K562 (cell line): ENCODE measurements at regions not wholly inside any gene's neighbourhood (a gene's known extent, or its start where the extent isn't known, plus 50 kb on each side); places are given as distances from the start of the nearest gene placed in this dataset.

ENCODE experiments used
- CTCF ChIP-seq, 3 experiments: IDR thresholded peaks in 2 of 3; conservative IDR thresholded peaks in 1 of 3; 2 replicates each; pipeline ENCODE4 v1.5.1; 2011 to 2012; ENCODE audit warnings: low read length in 3 of 3, mild to moderate bottlenecking in 3 of 3, control low read depth in 2 of 3, improper control_type of control experiment in 1 of 3, inconsistent platforms in 1 of 3, low read depth in 1 of 3, mixed read lengths in 1 of 3, moderate library complexity in 1 of 3; ENCODE audit not compliant: insufficient read depth in 2 of 3
- MTA3 ChIP-seq: fragments of 450-650 bp; formaldehyde crosslinking; IDR thresholded peaks from 2 replicates; pipeline ENCODE4 v1.6.1; 2017; ENCODE audit warnings: mild to moderate bottlenecking, borderline replicate concordance
- POLR2A ChIP-seq: fragments of 450-650 bp; conservative IDR thresholded peaks from 2 replicates; pipeline ENCODE4 v1.6.1; 2016
- PREB ChIP-seq: sonication (generic); formaldehyde crosslinking; IDR thresholded peaks from 2 replicates; pipeline ENCODE4 v1.8.1; 2023; ENCODE audit warnings: mild to moderate bottlenecking, missing genetic modification reagents
- SRSF1 ChIP-seq: fragments of 200-400 bp; formaldehyde crosslinking; IDR thresholded peaks from 2 replicates; pipeline ENCODE4 v1.6.1; 2017; ENCODE audit warnings: mild to moderate bottlenecking, low read depth, low read length, moderate library complexity
- TAF15 ChIP-seq: fragments of 200-400 bp; formaldehyde crosslinking; IDR thresholded peaks from 2 replicates; pipeline ENCODE4 v1.6.1; 2017; ENCODE audit warnings: mild to moderate bottlenecking, low read depth, low read length, moderate library complexity
- THRA ChIP-seq: fragments of 450-650 bp; IDR thresholded peaks from 2 replicates; pipeline ENCODE4 v1.6.1; 2017; ENCODE audit warnings: mild to moderate bottlenecking, moderate library complexity
- USF2 ChIP-seq: sonication (generic); formaldehyde crosslinking; IDR thresholded peaks from 2 replicates; pipeline ENCODE4 v1.5.0; 2020; ENCODE audit warnings: missing genetic modification reagents
- VEZF1 ChIP-seq: fragments of 200-800 bp; sonication (Bioruptor generic); IDR thresholded peaks from 2 replicates; pipeline ENCODE4 v1.6.1; 2017; ENCODE audit warnings: missing genetic modification characterization, missing compliant biosample characterization
- ZNF407 ChIP-seq: fragments of 450-650 bp; IDR thresholded peaks from 2 replicates; pipeline ENCODE4 v1.6.1; 2016; ENCODE audit warnings: low read depth

GRCh38 chr2:67219651-67220050 lies 177.5 kb upstream of the ETAA1 start:
- TF ChIP-seq CTCF (IDR thresholded peaks at IDR 0.05 in 2 of 3, conservative IDR thresholded peaks at IDR 0.05 in 1 of 3; ENCODE audit: insufficient read depth in 2 of 3, low read depth in 1 of 3, low read length in 3 of 3): no peak
- TF ChIP-seq USF2 (CRISPR knock-in tag): no peak
- no peak for TF ChIP-seq PREB (CRISPR knock-in tag)
- no peak for TF ChIP-seq SRSF1
- TF ChIP-seq ZNF407: no peak
- TF ChIP-seq POLR2A: no peak
- TF ChIP-seq MTA3: no peak
- TF ChIP-seq VEZF1 (CRISPR knock-in tag): no peak
- TF ChIP-seq TAF15: no peak
- TF ChIP-seq THRA: no peak
